Keratinocyte (primary cell): ENCODE measurements at regions not wholly inside any gene's neighbourhood (a gene's known extent, or its start where the extent isn't known, plus 50 kb on each side); places are given as distances from the start of the nearest gene placed in this dataset.

ENCODE experiments used
- EZH2 ChIP-seq: IDR thresholded peaks from one replicate; pipeline ENCODE4 v1.6.1; 2012; ENCODE audit warnings: inconsistent platforms, mild to moderate bottlenecking, low read length, moderate library complexity
- TF ChIP-seq, protein P1 (sequence below), 3 experiments: IDR thresholded peaks in 1 of 3; conservative IDR thresholded peaks in 1 of 3; optimal IDR thresholded peaks in 1 of 3; 2 replicates in 2 of 3; 3 replicates in 1 of 3; pipeline versions ENCODE3 to v1.5.1; 2011; ENCODE audit warnings: low read length in 3 of 3, mild to moderate bottlenecking in 3 of 3, moderate library complexity in 2 of 3, control low read depth in 1 of 3, inconsistent platforms in 1 of 3; ENCODE audit not compliant: insufficient read depth in 2 of 3; ENCODE audit errors: extremely low read depth in 1 of 3

GRCh38 chr9:73525350-73525749 lies 373.7 kb downstream of the ANXA1 start:
- TF ChIP-seq, protein P1, sequence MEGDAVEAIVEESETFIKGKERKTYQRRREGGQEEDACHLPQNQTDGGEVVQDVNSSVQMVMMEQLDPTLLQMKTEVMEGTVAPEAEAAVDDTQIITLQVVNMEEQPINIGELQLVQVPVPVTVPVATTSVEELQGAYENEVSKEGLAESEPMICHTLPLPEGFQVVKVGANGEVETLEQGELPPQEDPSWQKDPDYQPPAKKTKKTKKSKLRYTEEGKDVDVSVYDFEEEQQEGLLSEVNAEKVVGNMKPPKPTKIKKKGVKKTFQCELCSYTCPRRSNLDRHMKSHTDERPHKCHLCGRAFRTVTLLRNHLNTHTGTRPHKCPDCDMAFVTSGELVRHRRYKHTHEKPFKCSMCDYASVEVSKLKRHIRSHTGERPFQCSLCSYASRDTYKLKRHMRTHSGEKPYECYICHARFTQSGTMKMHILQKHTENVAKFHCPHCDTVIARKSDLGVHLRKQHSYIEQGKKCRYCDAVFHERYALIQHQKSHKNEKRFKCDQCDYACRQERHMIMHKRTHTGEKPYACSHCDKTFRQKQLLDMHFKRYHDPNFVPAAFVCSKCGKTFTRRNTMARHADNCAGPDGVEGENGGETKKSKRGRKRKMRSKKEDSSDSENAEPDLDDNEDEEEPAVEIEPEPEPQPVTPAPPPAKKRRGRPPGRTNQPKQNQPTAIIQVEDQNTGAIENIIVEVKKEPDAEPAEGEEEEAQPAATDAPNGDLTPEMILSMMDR (optimal IDR thresholded peaks at IDR 0.05 in 1 of 3, IDR thresholded peaks at IDR 0.05 in 1 of 3, conservative IDR thresholded peaks at IDR 0.05 in 1 of 3; ENCODE audit: extremely low read depth in 1 of 3, insufficient read depth in 2 of 3, low read length in 3 of 3): no peak
- no peak for TF ChIP-seq EZH2
